Neural cell (in vitro differentiated cells): ENCODE measurements at regions not wholly inside any gene's neighbourhood (a gene's known extent, or its start where the extent isn't known, plus 50 kb on each side); places are given as distances from the start of the nearest gene placed in this dataset.

Source experiments
- CTCF ChIP-seq: fragments of 450-650 bp; IDR thresholded peaks from 2 replicates; pipeline ENCODE4 v1.5.1; 2014; ENCODE audit warnings: antibody characterized with exemption, mild to moderate bottlenecking, moderate library complexity; ENCODE audit not compliant: poor library complexity, severe bottlenecking
- EP300 ChIP-seq: fragments of 450-650 bp; conservative IDR thresholded peaks from 2 replicates; pipeline ENCODE4 v1.6.1; 2014; ENCODE audit warnings: antibody characterized with exemption, mild to moderate bottlenecking, moderate library complexity; ENCODE audit not compliant: poor library complexity, severe bottlenecking
- EZH2 ChIP-seq: fragments of 200-600, 300-800 bp; shearing (Covaris generic), sonication (generic); IDR thresholded peaks from 2 replicates; pipeline ENCODE4 v1.6.1; 2014; ENCODE audit warnings: antibody characterized with exemption, low read length, borderline replicate concordance, mild to moderate bottlenecking; ENCODE audit not compliant: insufficient read depth, poor library complexity, severe bottlenecking
- MXI1 ChIP-seq: fragments of 450-650 bp; conservative IDR thresholded peaks from 2 replicates; pipeline ENCODE4 v1.6.1; 2014; ENCODE audit warnings: antibody characterized with exemption, mild to moderate bottlenecking; ENCODE audit not compliant: poor library complexity, severe bottlenecking
- POLR2AphosphoS5 ChIP-seq: IDR thresholded peaks from 2 replicates; pipeline ENCODE4 v1.6.1; 2012
- RAD21 ChIP-seq: fragments of 450-650 bp; conservative IDR thresholded peaks from 2 replicates; pipeline ENCODE4 v1.6.1; 2014; ENCODE audit warnings: antibody characterized with exemption, mild to moderate bottlenecking, moderate library complexity
- REST ChIP-seq: IDR thresholded peaks from 2 replicates; pipeline ENCODE4 v1.6.1; 2012; ENCODE audit warnings: borderline replicate concordance
- SMC3 ChIP-seq: fragments of 450-650 bp; conservative IDR thresholded peaks from 2 replicates; pipeline ENCODE4 v1.6.1; 2014; ENCODE audit warnings: antibody characterized with exemption, mild to moderate bottlenecking, moderate library complexity; ENCODE audit not compliant: poor library complexity
- TAF1 ChIP-seq: IDR thresholded peaks from 2 replicates; pipeline ENCODE4 v1.6.1; 2012; ENCODE audit warnings: low read depth

- no peak for TF ChIP-seq CTCF
- no peak for TF ChIP-seq TAF1
- no peak for TF ChIP-seq POLR2AphosphoS5
- TF ChIP-seq EP300 = no peak
- no peak for TF ChIP-seq REST
- no peak for TF ChIP-seq MXI1
- no peak for TF ChIP-seq RAD21
- no peak for TF ChIP-seq EZH2
- no peak for TF ChIP-seq SMC3
Observed at GRCh38 chr6:68012822-68013221, 622.3 kb upstream of the ADGRB3 start.
